ENCODE measurements at regions not wholly inside any gene's neighbourhood (a gene's known extent, or its start where the extent isn't known, plus 50 kb on each side); places are given as distances from the start of the nearest gene placed in this dataset.

DNA sequence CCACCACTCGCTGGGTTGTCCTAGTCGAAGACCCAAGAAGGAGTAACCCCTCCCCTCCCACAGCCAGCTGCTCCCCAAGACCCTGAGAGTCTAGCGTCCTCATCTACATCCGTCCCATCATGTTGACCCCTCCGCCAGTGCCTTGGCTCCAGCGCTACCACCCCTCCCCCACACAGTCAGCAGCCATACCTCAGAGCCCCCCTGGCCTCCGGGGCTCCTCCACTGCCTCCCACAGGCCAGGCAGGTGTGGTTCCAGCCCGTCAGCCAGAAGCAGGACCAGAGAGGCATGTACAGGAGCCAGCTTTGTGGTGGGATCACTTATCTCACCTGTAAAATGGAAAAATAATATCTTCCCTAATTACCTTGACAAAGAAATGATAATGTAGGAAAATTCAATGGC lies 51.5 kb upstream of the PHF21B start:
- peaks cover 0 to 36% (median 0%) of the 10 kb centered on the region in 3 donors for H3K27me3 ChIP-seq
- H3K4me1 ChIP-seq = no peaks in the 10 kb centered on the region
- WGBS, 5 donors = 76 to 85% (median 80%) methylated on average over 8 of the region's 8 CpGs
- no peak for TF ChIP-seq EP300 (IDR thresholded peaks at IDR 0.05)
- no peak for TF ChIP-seq POLR2A (IDR thresholded peaks at IDR 0.05)
- TF ChIP-seq, protein P1, sequence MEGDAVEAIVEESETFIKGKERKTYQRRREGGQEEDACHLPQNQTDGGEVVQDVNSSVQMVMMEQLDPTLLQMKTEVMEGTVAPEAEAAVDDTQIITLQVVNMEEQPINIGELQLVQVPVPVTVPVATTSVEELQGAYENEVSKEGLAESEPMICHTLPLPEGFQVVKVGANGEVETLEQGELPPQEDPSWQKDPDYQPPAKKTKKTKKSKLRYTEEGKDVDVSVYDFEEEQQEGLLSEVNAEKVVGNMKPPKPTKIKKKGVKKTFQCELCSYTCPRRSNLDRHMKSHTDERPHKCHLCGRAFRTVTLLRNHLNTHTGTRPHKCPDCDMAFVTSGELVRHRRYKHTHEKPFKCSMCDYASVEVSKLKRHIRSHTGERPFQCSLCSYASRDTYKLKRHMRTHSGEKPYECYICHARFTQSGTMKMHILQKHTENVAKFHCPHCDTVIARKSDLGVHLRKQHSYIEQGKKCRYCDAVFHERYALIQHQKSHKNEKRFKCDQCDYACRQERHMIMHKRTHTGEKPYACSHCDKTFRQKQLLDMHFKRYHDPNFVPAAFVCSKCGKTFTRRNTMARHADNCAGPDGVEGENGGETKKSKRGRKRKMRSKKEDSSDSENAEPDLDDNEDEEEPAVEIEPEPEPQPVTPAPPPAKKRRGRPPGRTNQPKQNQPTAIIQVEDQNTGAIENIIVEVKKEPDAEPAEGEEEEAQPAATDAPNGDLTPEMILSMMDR (IDR thresholded peaks at IDR 0.05) = no peak
- H3K4me3 ChIP-seq = no peak overlapping the region
- DNase-seq = no peak
- no peaks in the 10 kb centered on the region for H3K9me3 ChIP-seq
- H3K27ac ChIP-seq = no peak overlapping the region
- no peaks in the 10 kb centered on the region for H3K36me3 ChIP-seq
- intact Hi-C loops (cut with DNase I; ENCODE audit: low total_unique reads) = no loop called here

DNA sequence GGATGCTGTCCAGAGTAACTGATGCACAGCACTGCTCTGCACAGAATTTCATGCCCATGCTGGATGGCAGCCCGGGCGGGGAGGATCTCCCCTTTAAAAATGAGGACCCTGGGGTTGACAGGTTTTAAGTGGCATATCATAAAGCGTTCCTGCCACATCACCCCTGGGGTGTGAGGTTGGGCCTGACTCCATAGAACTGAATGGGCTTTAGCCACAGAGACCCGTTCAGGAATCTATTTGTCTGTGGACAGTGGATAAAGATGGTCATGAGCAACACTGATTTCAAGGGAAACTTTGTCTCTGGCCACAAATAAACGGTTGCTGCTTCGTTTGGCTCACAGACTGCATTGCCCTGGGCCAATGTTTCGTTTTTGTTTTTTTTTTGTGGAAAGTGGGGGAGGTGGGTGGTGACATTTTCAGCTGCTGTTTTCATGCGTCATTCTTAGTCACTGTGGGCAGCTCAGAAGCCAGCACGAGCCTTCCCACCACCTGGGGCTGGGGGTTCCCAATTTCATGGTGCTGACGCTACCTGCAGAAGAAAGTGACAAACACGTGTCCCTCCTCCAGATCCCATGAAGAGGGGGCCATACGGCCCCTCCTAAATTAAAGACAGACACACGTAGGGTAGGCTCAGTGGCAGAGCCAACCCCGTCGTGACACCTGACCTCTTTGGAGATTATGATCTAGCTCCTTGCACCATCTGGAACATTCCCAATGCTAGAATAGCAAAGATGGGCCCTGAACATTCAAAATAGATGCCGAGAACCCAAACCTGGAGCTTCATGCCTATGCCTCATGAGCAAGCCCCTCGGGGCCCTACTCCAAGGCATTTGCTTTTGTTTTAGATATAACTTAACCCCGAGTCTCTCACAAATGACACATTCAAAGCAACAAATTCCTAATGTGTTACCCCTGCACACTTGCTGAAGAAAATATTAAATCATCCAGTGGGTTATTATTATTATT lies 54.8 kb upstream of the PHF21B start:
- Histone ChIP-seq H3K27me3 (peaks cover 0 to 33% (median 0%) of the 10 kb centered on the region in 3 donors), H3K36me3 (no peaks in the 10 kb centered on the region), H3K9me3 (peaks cover 0 to 7% (median 0%) of the 10 kb centered on the region in 4 donors), H3K4me1 (no peaks in the 10 kb centered on the region), H3K4me3 (no peak overlapping the region), H3K27ac (no peak overlapping the region)
- WGBS, 5 donors = 51 to 60% (median 59%) methylated on average over 18 of the region's 18 CpGs
- no peak for DNase-seq
- intact Hi-C loops (cut with DNase I; ENCODE audit: low total_unique reads) = no loop called here
- TF ChIP-seq, protein P1 (IDR thresholded peaks at IDR 0.05) = no peak
- TF ChIP-seq EP300 (IDR thresholded peaks at IDR 0.05) (no peak), POLR2A (IDR thresholded peaks at IDR 0.05) (no peak), POLR2AphosphoS5 (IDR thresholded peaks at IDR 0.05) (no peak)

DNA sequence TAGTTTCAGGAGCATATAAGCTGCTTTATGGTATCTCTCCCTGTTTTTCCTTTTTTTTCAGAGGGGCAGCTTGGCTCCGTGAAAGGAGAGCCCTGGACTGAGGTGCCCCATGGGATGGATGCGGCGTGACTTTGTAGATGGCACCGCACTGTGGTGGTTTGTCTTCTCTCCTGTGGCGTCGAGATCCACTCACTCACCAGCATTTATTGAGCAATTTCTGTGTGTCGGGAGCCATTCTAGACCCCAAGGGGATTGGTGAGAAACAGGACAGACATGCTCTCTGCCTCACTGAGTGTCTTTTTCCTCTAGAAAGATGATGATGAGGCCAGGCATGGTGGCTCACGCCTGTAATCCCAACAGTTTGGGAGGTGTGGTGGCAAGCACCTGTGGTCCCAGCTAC lies 55.9 kb upstream of the PHF21B start:
- H3K27ac ChIP-seq = no peak overlapping the region
- H3K36me3 ChIP-seq = no peaks in the 10 kb centered on the region
- intact Hi-C loops (cut with DNase I; ENCODE audit: low total_unique reads) = no loop called here
- no peak overlapping the region for H3K4me3 ChIP-seq
- no peak for DNase-seq
- WGBS, 5 donors = 87 to 92% (median 91%) methylated on average over 8 of the region's 8 CpGs
- no peaks in the 10 kb centered on the region for H3K4me1 ChIP-seq
- TF ChIP-seq EP300 (IDR thresholded peaks at IDR 0.05) = no peak
- no peak for TF ChIP-seq POLR2AphosphoS5 (IDR thresholded peaks at IDR 0.05)
- TF ChIP-seq, protein P1 (IDR thresholded peaks at IDR 0.05) = no peak
- TF ChIP-seq POLR2A (IDR thresholded peaks at IDR 0.05) = no peak
- peaks cover 0 to 40% (median 0%) of the 10 kb centered on the region in 3 donors for H3K27me3 ChIP-seq
- peaks cover 0 to 7% (median 0%) of the 10 kb centered on the region in 4 donors for H3K9me3 ChIP-seq

DNA sequence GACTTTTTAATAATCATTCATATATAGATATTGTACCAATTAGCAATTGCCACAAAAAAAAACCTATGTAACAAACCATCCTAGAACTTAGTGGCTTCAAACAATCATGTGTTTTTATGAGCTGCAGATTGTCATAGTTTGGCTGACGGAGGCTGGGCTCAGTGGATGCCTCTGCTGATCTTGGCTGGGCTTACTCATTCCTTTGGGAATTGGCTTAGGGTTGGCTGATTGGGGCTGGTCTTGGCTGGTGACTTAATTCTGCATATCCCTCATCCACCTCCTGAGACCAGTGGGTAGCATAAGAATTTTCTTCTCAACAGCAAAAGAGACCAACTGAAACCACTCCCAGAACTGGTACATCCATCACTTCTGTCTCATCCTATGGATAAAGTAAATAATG lies 57.9 kb upstream of the PHF21B start:
- WGBS, 5 donors = 72 to 100% (median 85%) methylated on average over 1 of the region's 1 CpG
- H3K4me3 ChIP-seq = no peak overlapping the region
- no peaks in the 10 kb centered on the region for H3K4me1 ChIP-seq
- peaks cover 0 to 50% (median 17%) of the 10 kb centered on the region in 3 donors for H3K27me3 ChIP-seq
- TF ChIP-seq, protein P1 (IDR thresholded peaks at IDR 0.05) = no peak
- TF ChIP-seq POLR2AphosphoS5 (IDR thresholded peaks at IDR 0.05) (no peak), POLR2A (IDR thresholded peaks at IDR 0.05) (no peak), EP300 (IDR thresholded peaks at IDR 0.05) (no peak)
- H3K27ac ChIP-seq = no peak overlapping the region
- intact Hi-C loops (cut with DNase I; ENCODE audit: low total_unique reads) = no loop called here
- no peak for DNase-seq
- H3K9me3 ChIP-seq = peaks cover 0 to 7% (median 0%) of the 10 kb centered on the region in 4 donors
- H3K36me3 ChIP-seq = no peaks in the 10 kb centered on the region
